ENCODE measurements at regions not wholly inside any gene's neighbourhood (a gene's known extent, or its start where the extent isn't known, plus 50 kb on each side); places are given as distances from the start of the nearest gene placed in this dataset.

DNA sequence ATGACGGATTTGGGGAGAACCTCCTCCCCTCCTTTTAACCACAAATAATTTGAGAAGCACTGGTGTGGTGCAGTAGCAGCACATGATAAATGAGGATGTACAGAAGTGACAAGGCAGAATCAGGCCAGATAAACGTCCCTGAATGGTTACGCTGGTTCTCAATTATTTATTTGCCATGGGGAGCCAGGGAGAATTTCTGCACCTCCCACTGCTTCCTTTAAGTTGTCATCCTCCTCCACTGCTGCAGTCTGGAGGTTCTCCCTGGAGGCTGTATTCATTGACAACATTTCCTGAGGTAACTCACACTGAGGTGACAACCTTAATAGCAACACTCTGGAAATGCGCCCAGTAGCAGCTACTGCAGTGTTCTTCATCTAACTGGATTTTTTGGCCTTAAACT lies 308.9 kb upstream of the SLITRK1 start:
- Histone ChIP-seq H3K9me3 (peaks cover 5 to 7% of the 10 kb centered on the region in 2 donors), H3K4me3 (no peak overlapping the region), H3K27me3 (no peaks in the 10 kb centered on the region), H3K4me1 (no peaks in the 10 kb centered on the region), H3K36me3 (no peaks in the 10 kb centered on the region), H3K27ac (no peak overlapping the region)
- WGBS, 2 donors (ENCODE audit: low coverage in 1 of 2): 79 to 82% methylated on average over 4 of the region's 4 CpGs
- TF ChIP-seq CTCF (IDR thresholded peaks at IDR 0.05): no peak
- TF ChIP-seq POLR2A (IDR thresholded peaks at IDR 0.05): no peak
- TF ChIP-seq EP300 (IDR thresholded peaks at IDR 0.05; ENCODE audit: low read depth): no peak
- no peak for TF ChIP-seq POLR2AphosphoS5 (IDR thresholded peaks at IDR 0.05)
- intact Hi-C loops (cut with DNase I; ENCODE audit: low total_unique reads) (no loop called here), in situ Hi-C loops (cut with MboI; ENCODE audit: low pct_ligation_motif_present in 1 of 4, low pct_unique_long_range_greater_than_20kb in 1 of 4, low sequenced_read_pairs in 3 of 4) (no loop called here)
- no peak for DNase-seq

GRCh38 chr13:84187626-84188025 lies 305.4 kb upstream of the SLITRK1 start:
- Histone ChIP-seq H3K27ac (no peak overlapping the region), H3K36me3 (no peaks in the 10 kb centered on the region), H3K4me1 (no peaks in the 10 kb centered on the region), H3K4me3 (no peak overlapping the region), H3K9me3 (no peaks in the 10 kb centered on the region), H3K27me3 (no peaks in the 10 kb centered on the region)
- DNase-seq: no peak
- in situ Hi-C loops (cut with MboI; ENCODE audit: low pct_ligation_motif_present in 1 of 4, low pct_unique_long_range_greater_than_20kb in 1 of 4, low sequenced_read_pairs in 3 of 4) (no loop called here), intact Hi-C loops (cut with DNase I; ENCODE audit: low total_unique reads) (no loop called here)
- no peak for TF ChIP-seq POLR2A (IDR thresholded peaks at IDR 0.05)
- TF ChIP-seq EP300 (IDR thresholded peaks at IDR 0.05; ENCODE audit: low read depth): no peak
- no peak for TF ChIP-seq POLR2AphosphoS5 (IDR thresholded peaks at IDR 0.05)
- no peak for TF ChIP-seq CTCF (IDR thresholded peaks at IDR 0.05)
- 75 to 92% methylated on average over 1 of the region's 1 CpG for WGBS, 2 donors (ENCODE audit: low coverage in 1 of 2)

DNA sequence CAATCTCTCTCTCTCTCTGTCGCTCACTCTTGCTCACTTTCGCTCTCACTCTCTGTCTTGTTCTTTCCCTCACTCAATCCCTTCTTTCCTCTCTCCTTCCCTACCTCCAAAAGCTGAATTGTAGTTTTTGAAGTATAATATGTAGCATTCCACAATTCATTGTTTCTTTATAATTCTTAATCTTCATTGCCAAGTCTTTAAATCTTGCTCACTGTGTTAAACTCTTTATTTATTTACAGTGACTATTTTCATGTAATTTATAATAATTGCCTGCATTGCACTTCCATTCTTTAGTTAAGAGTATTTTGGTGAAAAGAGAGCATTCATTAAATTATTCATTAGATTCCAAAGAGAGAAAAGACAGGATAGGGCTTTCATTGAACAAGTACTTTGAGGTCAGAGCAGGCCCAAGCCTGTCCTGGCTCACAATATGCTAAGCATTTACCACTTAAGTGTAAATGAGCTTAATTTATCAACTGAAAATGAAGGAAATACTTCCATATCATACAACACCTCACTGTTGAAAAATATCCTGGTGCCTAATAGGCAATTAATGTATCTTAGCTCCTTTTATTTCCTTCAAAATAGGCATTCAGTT lies 257.4 kb upstream of the SLITRK1 start:
- 89 to 100% methylated on average over 2 of the region's 2 CpGs for WGBS, 2 donors (ENCODE audit: low coverage in 1 of 2)
- H3K27me3 ChIP-seq: no peaks in the 10 kb centered on the region
- no peaks in the 10 kb centered on the region for H3K4me1 ChIP-seq
- in situ Hi-C loops (cut with MboI; ENCODE audit: low pct_ligation_motif_present in 1 of 4, low pct_unique_long_range_greater_than_20kb in 1 of 4, low sequenced_read_pairs in 3 of 4): no loop called here
- no peak overlapping the region for H3K4me3 ChIP-seq
- no peaks in the 10 kb centered on the region for H3K36me3 ChIP-seq
- no peak for DNase-seq
- intact Hi-C loops (cut with DNase I; ENCODE audit: low total_unique reads): no loop called here
- TF ChIP-seq POLR2AphosphoS5 (IDR thresholded peaks at IDR 0.05) (no peak), CTCF (IDR thresholded peaks at IDR 0.05) (no peak), POLR2A (IDR thresholded peaks at IDR 0.05) (no peak), EP300 (IDR thresholded peaks at IDR 0.05; ENCODE audit: low read depth) (no peak)
- no peaks in the 10 kb centered on the region for H3K9me3 ChIP-seq
- no peak overlapping the region for H3K27ac ChIP-seq

DNA sequence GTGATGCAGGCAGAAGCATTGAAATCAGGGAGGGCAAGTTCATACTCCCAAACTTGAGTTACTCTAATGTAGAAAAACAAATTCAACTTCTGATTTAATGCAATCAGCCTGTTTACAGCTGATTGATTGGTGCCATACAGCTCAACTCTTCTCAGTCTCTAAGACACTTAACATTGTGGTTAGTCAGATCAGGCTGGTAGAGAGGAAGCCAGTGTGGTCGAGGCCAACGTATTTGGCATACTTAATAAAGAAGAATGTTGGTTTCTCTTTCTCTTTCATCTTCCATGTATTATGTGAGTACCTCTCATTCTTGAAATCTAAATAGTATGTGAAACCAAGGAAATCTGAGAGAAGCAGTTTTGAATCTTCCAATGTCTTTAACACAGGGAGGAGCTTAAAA lies 255.0 kb upstream of the SLITRK1 start:
- peak; percentile 25 for DNase-seq
- 57 to 73% methylated on average over 2 of the region's 2 CpGs for WGBS, 2 donors (ENCODE audit: low coverage in 1 of 2)
- no peak for TF ChIP-seq EP300 (IDR thresholded peaks at IDR 0.05; ENCODE audit: low read depth)
- no peak for TF ChIP-seq POLR2AphosphoS5 (IDR thresholded peaks at IDR 0.05)
- TF ChIP-seq CTCF (IDR thresholded peaks at IDR 0.05): no peak
- TF ChIP-seq POLR2A (IDR thresholded peaks at IDR 0.05): no peak
- Histone ChIP-seq H3K4me3 (no peak overlapping the region), H3K27me3 (no peaks in the 10 kb centered on the region), H3K9me3 (no peaks in the 10 kb centered on the region), H3K36me3 (no peaks in the 10 kb centered on the region), H3K4me1 (no peaks in the 10 kb centered on the region), H3K27ac (no peak overlapping the region)
- in situ Hi-C loops (cut with MboI; ENCODE audit: low pct_ligation_motif_present in 1 of 4, low pct_unique_long_range_greater_than_20kb in 1 of 4, low sequenced_read_pairs in 3 of 4): no loop called here
- intact Hi-C loops (cut with DNase I; ENCODE audit: low total_unique reads): no loop called here
